Uterus (tissue), 3 donors: ENCODE measurements at regions not wholly inside any gene's neighbourhood (a gene's known extent, or its start where the extent isn't known, plus 50 kb on each side); places are given as distances from the start of the nearest gene placed in this dataset.

Experiments used
- DNase-seq, 2 donors: peaks; one replicate each; pipeline ENCODE4 v3.0.0-alpha.2; 2019 to 2020
- H3K27ac ChIP-seq, 2 donors: fragments of 200-600 bp; sonication (generic); 1 replicate in 1 of 2; 2 replicates in 1 of 2; pipeline ENCODE4 v1.5.1; 2016 to 2018
- H3K27me3 ChIP-seq, 2 donors: fragments of 200-600 bp; sonication (generic); one replicate each; pipeline ENCODE4 v1.5.1; 2018 to 2019; ENCODE audit warnings: control low read depth in 1 of 2
- H3K36me3 ChIP-seq, 2 donors: fragments of 200-600 bp; sonication (generic); one replicate each; pipeline ENCODE4 v1.5.1; 2019; ENCODE audit warnings: control low read depth in 1 of 2
- H3K4me1 ChIP-seq, 2 donors: fragments of 200-600 bp; sonication (generic); one replicate each; pipeline ENCODE4 v1.5.1; 2018 to 2019; ENCODE audit warnings: control low read depth in 1 of 2
- H3K4me3 ChIP-seq, 2 donors: fragments of 200-600 bp; sonication (generic); 1 replicate in 1 of 2; 2 replicates in 1 of 2; pipeline ENCODE4 v1.5.1; 2018 to 2019; ENCODE audit warnings: mild to moderate bottlenecking in 1 of 2
- H3K9me3 ChIP-seq, 2 donors: fragments of 200-600 bp; sonication (generic); one replicate each; pipeline ENCODE4 v1.5.1; 2019; ENCODE audit warnings: control low read depth in 1 of 2
- POLR2A ChIP-seq, 2 donors: fragments of 450-650 bp; IDR thresholded peaks; one replicate each; pipeline ENCODE4 v1.6.1; 2016; ENCODE audit warnings: antibody characterized with exemption in 2 of 2, mild to moderate bottlenecking in 1 of 2, moderate library complexity in 1 of 2
- intact Hi-C: fragments of 100-400 bp; cut with DNase I; formaldehyde crosslinking; loops from one replicate; pipeline ENCODE4 v1.15.1; 2023; ENCODE audit warnings: low total_unique reads
- TF ChIP-seq, protein P1 (sequence below), 4 experiments: fragments of 200-600 bp in 2 of 4; fragments of 450-650 bp in 2 of 4; sonication (generic) in 2 of 4; IDR thresholded peaks; one replicate each; pipeline ENCODE4 v1.5.1; 2016 to 2019; ENCODE audit warnings: antibody characterized with exemption in 4 of 4, mild to moderate bottlenecking in 2 of 4, moderate library complexity in 1 of 4
- donor health status: DM: yes; HTN: yes; CAD: no.

DNA sequence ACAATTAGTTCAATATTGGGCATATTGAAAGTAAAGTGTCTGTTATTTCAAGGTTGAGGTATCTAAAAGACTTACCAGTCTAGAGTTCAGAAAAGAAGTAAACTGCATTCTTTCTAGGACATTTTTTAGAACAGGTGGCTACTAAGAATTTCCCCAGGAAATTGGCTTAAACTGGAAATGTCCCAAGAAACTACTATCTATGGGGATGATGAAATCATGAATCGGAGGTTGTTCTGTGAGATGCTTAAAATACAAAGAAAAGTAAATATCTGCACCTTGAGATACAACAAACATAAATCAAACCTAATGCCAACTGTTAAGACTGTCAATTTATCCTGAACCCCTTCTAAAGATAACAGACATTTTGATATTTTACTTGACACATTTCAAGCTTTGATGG lies 226.5 kb upstream of the NREP start:
- no peak overlapping the region for H3K27ac ChIP-seq
- no peaks in the 10 kb centered on the region for H3K27me3 ChIP-seq
- H3K36me3 ChIP-seq = no peaks in the 10 kb centered on the region
- no peaks in the 10 kb centered on the region for H3K4me1 ChIP-seq
- DNase-seq = no peak
- no peak overlapping the region for H3K4me3 ChIP-seq
- no peak for TF ChIP-seq POLR2A (IDR thresholded peaks at IDR 0.05)
- intact Hi-C loops = no loop called here
- H3K9me3 ChIP-seq = no peaks in the 10 kb centered on the region

DNA sequence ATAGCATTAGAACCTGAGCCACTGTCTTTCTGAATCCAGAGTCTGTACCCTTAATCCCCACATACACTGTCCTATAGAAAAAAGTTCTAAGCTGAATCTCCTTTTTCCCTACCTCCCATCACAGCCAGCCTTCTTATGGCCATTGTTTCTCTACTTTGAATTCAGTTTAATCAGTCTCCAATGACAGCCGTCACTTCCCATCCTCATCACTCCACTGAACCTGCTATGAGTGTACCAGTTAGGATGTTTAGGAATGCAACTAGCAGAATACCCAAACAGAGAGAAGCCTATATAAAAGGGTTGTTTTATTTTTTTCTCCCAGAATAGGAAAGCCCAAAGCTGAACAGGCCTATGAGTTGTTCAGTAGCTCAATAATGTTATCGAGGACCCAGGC lies 220.4 kb upstream of the NREP start:
- Histone ChIP-seq H3K9me3 (no peaks in the 10 kb centered on the region), H3K27ac (no peak overlapping the region), H3K4me3 (no peak overlapping the region), H3K27me3 (no peaks in the 10 kb centered on the region), H3K4me1 (no peaks in the 10 kb centered on the region), H3K36me3 (no peaks in the 10 kb centered on the region)
- intact Hi-C loops = no loop called here
- TF ChIP-seq, protein P1, sequence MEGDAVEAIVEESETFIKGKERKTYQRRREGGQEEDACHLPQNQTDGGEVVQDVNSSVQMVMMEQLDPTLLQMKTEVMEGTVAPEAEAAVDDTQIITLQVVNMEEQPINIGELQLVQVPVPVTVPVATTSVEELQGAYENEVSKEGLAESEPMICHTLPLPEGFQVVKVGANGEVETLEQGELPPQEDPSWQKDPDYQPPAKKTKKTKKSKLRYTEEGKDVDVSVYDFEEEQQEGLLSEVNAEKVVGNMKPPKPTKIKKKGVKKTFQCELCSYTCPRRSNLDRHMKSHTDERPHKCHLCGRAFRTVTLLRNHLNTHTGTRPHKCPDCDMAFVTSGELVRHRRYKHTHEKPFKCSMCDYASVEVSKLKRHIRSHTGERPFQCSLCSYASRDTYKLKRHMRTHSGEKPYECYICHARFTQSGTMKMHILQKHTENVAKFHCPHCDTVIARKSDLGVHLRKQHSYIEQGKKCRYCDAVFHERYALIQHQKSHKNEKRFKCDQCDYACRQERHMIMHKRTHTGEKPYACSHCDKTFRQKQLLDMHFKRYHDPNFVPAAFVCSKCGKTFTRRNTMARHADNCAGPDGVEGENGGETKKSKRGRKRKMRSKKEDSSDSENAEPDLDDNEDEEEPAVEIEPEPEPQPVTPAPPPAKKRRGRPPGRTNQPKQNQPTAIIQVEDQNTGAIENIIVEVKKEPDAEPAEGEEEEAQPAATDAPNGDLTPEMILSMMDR (IDR thresholded peaks at IDR 0.05) = no peak
- no peak for TF ChIP-seq POLR2A (IDR thresholded peaks at IDR 0.05)
- DNase-seq = no peak

DNA sequence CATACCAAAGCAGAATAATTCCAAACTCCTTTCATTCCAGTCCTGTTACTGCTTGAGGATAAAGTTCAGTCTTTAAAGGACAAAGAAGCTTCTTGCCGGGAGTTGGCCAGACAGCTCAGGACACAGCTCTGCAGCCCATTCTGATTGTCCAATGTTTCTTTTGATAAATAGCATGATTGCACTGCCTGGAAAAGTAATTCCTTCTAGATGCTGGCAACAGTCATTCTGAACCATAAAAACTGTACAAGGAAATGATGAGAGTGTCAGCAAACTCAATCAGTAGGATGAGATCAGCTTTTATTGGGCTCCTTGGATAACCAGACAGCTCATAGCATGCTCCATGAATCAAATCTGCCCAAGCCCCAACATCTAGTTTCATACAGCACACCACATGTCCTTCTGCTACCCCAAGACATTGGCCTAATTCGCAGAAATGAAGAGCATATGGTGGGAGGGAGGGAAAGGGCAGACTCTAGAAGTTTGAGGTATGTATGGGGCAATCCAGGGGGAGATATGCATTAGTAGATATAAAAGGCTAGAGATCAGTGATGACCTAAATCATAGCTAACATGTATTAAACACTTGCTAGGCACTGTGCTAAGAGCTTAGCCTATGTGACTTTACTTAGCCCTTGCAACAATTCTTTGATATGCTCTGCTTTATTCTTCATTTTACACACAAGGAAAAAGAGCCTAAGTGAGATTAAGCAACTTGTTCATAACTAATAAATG lies 219.9 kb upstream of the NREP start:
- TF ChIP-seq, protein P1 (IDR thresholded peaks at IDR 0.05) = no peak
- no peak for TF ChIP-seq POLR2A (IDR thresholded peaks at IDR 0.05)
- no peak for DNase-seq
- intact Hi-C loops = no loop called here
- Histone ChIP-seq H3K36me3 (no peaks in the 10 kb centered on the region), H3K4me3 (no peak overlapping the region), H3K27me3 (no peaks in the 10 kb centered on the region), H3K9me3 (no peaks in the 10 kb centered on the region), H3K4me1 (no peaks in the 10 kb centered on the region), H3K27ac (no peak overlapping the region)

DNA sequence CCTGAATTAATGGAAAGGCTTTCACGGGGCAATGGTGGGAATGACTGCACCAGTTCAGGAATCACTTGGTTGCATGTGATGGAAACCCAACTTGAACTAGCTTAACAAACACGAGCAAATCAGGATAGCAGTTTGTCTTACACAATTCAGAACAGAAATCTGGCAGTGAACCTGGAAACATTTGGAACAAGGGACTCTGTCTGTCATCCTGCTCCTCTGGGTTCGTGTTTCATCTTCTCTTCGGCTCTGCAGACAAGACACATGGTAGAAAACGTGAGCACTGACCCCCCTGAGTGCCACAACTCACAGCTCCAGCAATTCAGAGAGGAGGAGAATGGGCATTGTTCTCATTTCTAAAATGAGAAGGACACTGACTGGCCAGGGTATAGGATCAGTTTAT lies 218.1 kb upstream of the NREP start:
- Histone ChIP-seq H3K9me3 (no peaks in the 10 kb centered on the region), H3K27ac (no peak overlapping the region), H3K27me3 (no peaks in the 10 kb centered on the region), H3K4me3 (no peak overlapping the region), H3K4me1 (no peaks in the 10 kb centered on the region), H3K36me3 (no peaks in the 10 kb centered on the region)
- DNase-seq = no peak
- intact Hi-C loops = no loop called here
- no peak for TF ChIP-seq POLR2A (IDR thresholded peaks at IDR 0.05)
- TF ChIP-seq, protein P1 (IDR thresholded peaks at IDR 0.05) = no peak

DNA sequence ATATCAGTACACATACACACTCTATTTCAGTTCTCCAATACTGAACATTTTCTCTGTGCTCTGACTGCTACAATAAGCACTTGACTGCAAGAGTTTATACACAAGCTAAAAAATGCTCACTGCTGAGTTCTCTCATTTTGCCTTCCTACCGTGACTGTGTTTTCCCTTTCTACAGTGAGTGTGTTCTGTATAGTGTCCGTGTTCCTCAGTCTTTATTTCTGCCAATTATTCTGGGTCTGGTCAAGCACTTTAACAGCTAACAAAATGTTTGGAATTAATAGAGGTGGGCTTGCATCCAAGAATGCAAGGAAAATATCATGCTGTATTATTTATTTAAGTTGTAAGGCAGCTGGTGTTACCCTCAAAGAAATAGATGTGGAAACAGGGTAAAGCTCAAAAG lies 217.0 kb upstream of the NREP start:
- Histone ChIP-seq H3K9me3 (no peaks in the 10 kb centered on the region), H3K27me3 (no peaks in the 10 kb centered on the region), H3K27ac (no peak overlapping the region), H3K4me3 (no peak overlapping the region), H3K4me1 (no peaks in the 10 kb centered on the region), H3K36me3 (no peaks in the 10 kb centered on the region)
- no peak for DNase-seq
- intact Hi-C loops = no loop called here
- TF ChIP-seq, protein P1 (IDR thresholded peaks at IDR 0.05) = no peak
- TF ChIP-seq POLR2A (IDR thresholded peaks at IDR 0.05) = no peak

DNA sequence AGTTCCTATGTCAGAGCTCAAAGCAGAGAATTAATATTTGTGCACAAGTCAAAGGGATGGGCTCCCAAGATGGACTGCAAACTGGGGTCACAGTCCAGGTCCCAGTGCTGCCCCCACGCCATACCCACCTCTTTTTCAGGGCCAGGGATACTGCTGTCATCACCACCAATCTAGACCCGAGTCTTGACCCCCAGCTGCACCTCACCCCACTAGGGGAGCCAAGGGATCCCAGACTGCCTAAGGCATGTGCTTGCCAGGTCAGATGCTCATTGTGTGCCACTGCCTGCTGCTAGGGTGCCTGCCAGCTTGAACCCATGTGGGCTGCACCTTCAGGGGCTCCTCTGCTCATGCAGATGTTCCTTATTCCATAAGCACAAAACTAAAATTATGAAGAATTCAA lies 215.6 kb upstream of the NREP start:
- no peaks in the 10 kb centered on the region for H3K27me3 ChIP-seq
- no peak overlapping the region for H3K4me3 ChIP-seq
- DNase-seq = no peak
- H3K36me3 ChIP-seq = no peaks in the 10 kb centered on the region
- no peaks in the 10 kb centered on the region for H3K9me3 ChIP-seq
- TF ChIP-seq, protein P1 (IDR thresholded peaks at IDR 0.05) = no peak
- TF ChIP-seq POLR2A (IDR thresholded peaks at IDR 0.05) = no peak
- intact Hi-C loops = no loop called here
- H3K27ac ChIP-seq = no peak overlapping the region
- no peaks in the 10 kb centered on the region for H3K4me1 ChIP-seq
